K562 (cell line): ENCODE measurements at regions not wholly inside any gene's neighbourhood (a gene's known extent, or its start where the extent isn't known, plus 50 kb on each side); places are given as distances from the start of the nearest gene placed in this dataset.
A peak's percentile ranks its signal among the peaks of the same experiment; 100 is the strongest.

ENCODE experiments used
- ARID1B ChIP-seq: fragments of 450-650 bp; IDR thresholded peaks from 2 replicates; pipeline ENCODE4 v1.6.1; 2016; ENCODE audit warnings: antibody characterized with exemption, mild to moderate bottlenecking, inconsistent platforms
- DACH1 ChIP-seq: fragments of 450-650 bp; IDR thresholded peaks from 2 replicates; pipeline ENCODE4 v1.6.1; 2018; ENCODE audit not compliant: partially characterized antibody
- EP300 ChIP-seq: IDR thresholded peaks from 2 replicates; pipeline ENCODE4 v1.6.1; 2012; ENCODE audit warnings: low read length, improper control_type of control experiment
- GATA2 ChIP-seq: sonication (generic); formaldehyde crosslinking; IDR thresholded peaks from 2 replicates; pipeline ENCODE4 v1.4.0; 2020; ENCODE audit warnings: mild to moderate bottlenecking, missing genetic modification reagents
- HDAC3 ChIP-seq: fragments of 450-650 bp; IDR thresholded peaks from 2 replicates; pipeline ENCODE4 v1.6.1; 2018; ENCODE audit warnings: borderline replicate concordance, mild to moderate bottlenecking, moderate library complexity; ENCODE audit not compliant: partially characterized antibody
- IFI16 ChIP-seq: fragments of 250-450 bp; sonication (Bioruptor Pico); IDR thresholded peaks from 2 replicates; pipeline ENCODE4 v2.1.2; 2022; ENCODE audit warnings: mild to moderate bottlenecking, inconsistent platforms
- KDM1A ChIP-seq, 2 experiments: fragments of 450-650 bp; IDR thresholded peaks; 2 replicates each; pipeline ENCODE4 v1.6.1; 2016; ENCODE audit warnings: mild to moderate bottlenecking in 2 of 2
- NCOR1 ChIP-seq: fragments of 450-650 bp; IDR thresholded peaks from 2 replicates; pipeline ENCODE4 v1.6.1; 2016; ENCODE audit warnings: mild to moderate bottlenecking, moderate library complexity
- NR2C2 ChIP-seq, 2 experiments: fragments of 200-800 bp in 1 of 2; sonication (Bioruptor generic) in 1 of 2; sonication (generic) in 1 of 2; formaldehyde crosslinking in 1 of 2; IDR thresholded peaks; 2 replicates each; pipeline versions ENCODE4 v1.6.1 to v1.8.0; 2016 to 2022; ENCODE audit warnings: mild to moderate bottlenecking in 1 of 2, missing compliant biosample characterization in 1 of 2, missing genetic modification characterization in 1 of 2, missing genetic modification reagents in 1 of 2
- RBBP5 ChIP-seq: fragments of 200-600 bp; sonication (generic); IDR thresholded peaks from 2 replicates; pipeline ENCODE4 v1.6.1; 2012; ENCODE audit warnings: borderline replicate concordance, mild to moderate bottlenecking, low read length, control low read depth, inconsistent platforms; ENCODE audit not compliant: insufficient read depth, poor library complexity, severe bottlenecking
- SOX6 ChIP-seq: fragments of 450-650 bp; IDR thresholded peaks from 2 replicates; pipeline ENCODE4 v1.6.1; 2014; ENCODE audit warnings: mild to moderate bottlenecking
- TBL1XR1 ChIP-seq, 2 experiments: IDR thresholded peaks; 2 replicates each; pipeline ENCODE4 v1.6.1; 2012; ENCODE audit warnings: improper control_type of control experiment in 2 of 2, low read length in 2 of 2, mild to moderate bottlenecking in 1 of 2
- TCFL5 ChIP-seq: fragments of 250-450 bp; sonication (Bioruptor Pico); conservative IDR thresholded peaks from 2 replicates; pipeline ENCODE4 v1.6.1; 2021; ENCODE audit warnings: mild to moderate bottlenecking, moderate library complexity, matching md5 sums
- TEAD1 ChIP-seq, 2 experiments: fragments of 450-650 bp in 1 of 2; sonication (generic) in 1 of 2; formaldehyde crosslinking; IDR thresholded peaks; 2 replicates each; pipeline versions ENCODE4 v1.4.0 to v1.8.0; 2020 to 2022; ENCODE audit warnings: mild to moderate bottlenecking in 2 of 2, missing genetic modification reagents in 1 of 2
- TF ChIP-seq, protein P1 (sequence below), 2 experiments: fragments of 450-650 bp; IDR thresholded peaks; 2 replicates each; pipeline ENCODE4 v1.6.1; 2016; ENCODE audit warnings: mild to moderate bottlenecking in 2 of 2, borderline replicate concordance in 1 of 2, low read depth in 1 of 2, moderate library complexity in 1 of 2
- TF ChIP-seq, protein P2 (sequence below): fragments of 450-650 bp; IDR thresholded peaks from 2 replicates; pipeline ENCODE4 v1.6.1; 2016
- TF ChIP-seq, protein P3 (sequence below), 2 experiments: fragments of 450-650 bp in 1 of 2; sonication (generic) in 1 of 2; formaldehyde crosslinking in 1 of 2; IDR thresholded peaks in 1 of 2; conservative IDR thresholded peaks in 1 of 2; 2 replicates each; pipeline versions ENCODE4 v1.6.1 to v1.8.1; 2016 to 2023; ENCODE audit warnings: mild to moderate bottlenecking in 2 of 2, moderate library complexity in 2 of 2, inconsistent platforms in 1 of 2, missing genetic modification reagents in 1 of 2

DNA sequence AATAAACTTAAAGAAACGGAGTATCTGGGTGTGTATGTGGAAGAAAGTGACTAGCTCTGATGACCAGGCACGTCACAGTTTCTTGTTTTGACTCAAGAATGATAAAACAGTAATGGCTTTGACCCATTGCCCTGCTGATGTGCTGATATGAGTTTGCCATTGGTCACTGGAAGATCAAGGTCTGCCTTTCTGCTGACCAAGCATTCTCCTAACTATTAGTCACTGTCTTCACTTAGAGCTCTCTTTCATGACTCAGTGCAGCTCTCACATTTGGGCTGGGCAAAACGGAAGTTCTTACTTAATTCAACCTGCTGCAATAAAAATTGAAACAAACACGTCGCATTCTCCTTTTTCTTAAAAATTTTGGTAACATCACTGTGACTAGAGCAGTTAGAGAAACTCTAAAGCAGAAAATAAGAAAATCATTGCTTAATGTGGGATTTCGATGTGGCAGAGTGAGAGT lies 366.7 kb downstream of the BTG1 start (continued):
- TF ChIP-seq, protein P1, sequence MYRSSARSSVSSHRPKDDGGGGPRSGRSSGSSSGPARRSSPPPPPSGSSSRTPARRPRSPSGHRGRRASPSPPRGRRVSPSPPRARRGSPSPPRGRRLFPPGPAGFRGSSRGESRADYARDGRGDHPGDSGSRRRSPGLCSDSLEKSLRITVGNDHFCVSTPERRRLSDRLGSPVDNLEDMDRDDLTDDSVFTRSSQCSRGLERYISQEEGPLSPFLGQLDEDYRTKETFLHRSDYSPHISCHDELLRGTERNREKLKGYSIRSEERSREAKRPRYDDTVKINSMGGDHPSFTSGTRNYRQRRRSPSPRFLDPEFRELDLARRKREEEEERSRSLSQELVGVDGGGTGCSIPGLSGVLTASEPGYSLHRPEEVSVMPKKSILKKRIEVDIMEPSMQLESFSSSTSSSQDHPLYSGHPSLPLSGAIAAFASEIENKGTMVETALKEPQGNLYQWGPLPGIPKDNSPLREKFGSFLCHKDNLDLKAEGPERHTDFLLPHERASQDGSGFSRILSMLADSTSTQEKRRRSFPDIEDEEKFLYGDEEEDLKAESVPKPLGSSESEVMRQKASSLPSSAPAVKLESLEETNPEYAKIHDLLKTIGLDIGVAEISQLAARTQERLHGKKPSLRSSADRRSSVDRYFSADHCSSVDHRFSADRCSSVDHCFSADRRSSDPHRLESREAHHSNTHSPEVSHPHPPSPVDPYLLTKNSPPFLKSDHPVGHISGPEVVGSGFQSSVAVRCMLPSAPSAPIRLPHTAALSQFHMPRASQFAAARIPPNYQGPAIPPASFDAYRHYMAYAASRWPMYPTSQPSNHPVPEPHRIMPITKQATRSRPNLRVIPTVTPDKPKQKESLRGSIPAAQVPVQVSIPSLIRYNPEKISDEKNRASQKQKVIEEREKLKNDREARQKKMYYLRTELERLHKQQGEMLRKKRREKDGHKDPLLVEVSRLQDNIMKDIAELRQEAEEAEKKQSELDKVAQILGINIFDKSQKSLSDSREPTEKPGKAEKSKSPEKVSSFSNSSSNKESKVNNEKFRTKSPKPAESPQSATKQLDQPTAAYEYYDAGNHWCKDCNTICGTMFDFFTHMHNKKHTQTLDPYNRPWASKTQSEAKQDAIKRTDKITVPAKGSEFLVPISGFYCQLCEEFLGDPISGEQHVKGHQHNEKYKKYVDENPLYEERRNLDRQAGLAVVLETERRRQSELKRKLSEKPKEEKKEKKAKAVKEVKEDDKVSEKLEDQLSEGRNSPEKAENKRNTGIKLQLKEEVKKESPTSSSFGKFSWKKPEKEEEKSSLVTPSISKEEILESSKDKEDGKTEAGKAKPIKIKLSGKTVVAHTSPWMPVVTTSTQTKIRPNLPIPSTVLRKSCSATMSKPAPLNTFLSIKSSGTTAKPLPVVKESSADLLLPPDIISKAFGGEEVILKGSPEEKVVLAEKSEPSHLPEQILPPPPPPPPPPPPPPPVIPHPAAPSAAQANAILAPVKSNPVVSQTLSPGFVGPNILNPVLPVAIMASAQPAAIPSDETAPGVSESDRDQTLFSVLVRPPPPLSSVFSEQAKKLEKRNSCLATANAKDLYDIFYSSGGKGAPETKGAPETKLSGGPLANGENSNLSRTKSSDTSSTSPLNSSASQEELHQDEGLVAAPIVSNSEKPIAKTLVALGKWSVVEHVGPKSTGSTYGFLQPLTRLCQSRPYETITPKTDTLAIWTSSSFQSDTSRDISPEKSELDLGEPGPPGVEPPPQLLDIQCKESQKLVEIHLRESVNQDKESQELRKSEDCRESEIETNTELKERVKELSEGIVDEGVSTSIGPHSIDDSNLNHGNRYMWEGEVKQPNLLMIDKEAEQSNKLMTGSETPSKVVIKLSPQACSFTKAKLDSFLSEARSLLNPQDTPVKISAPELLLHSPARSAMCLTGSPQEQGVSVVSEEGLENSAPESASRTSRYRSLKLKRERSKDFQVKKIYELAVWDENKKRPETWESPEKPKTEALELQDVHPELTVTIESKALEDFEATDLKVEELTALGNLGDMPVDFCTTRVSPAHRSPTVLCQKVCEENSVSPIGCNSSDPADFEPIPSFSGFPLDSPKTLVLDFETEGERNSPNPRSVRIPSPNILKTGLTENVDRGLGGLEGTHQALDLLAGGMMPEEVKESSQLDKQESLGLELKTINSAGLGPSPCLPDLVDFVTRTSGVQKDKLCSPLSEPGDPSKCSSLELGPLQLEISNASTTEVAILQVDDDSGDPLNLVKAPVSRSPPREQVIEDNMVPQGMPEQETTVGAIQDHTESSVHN (IDR thresholded peaks at IDR 0.05; ENCODE audit: borderline replicate concordance in 1 of 2, low read depth in 1 of 2) = peak in 1 of 2 experiments; percentile 92; a peak in 1 of 4 replicates
- TF ChIP-seq, protein P2, sequence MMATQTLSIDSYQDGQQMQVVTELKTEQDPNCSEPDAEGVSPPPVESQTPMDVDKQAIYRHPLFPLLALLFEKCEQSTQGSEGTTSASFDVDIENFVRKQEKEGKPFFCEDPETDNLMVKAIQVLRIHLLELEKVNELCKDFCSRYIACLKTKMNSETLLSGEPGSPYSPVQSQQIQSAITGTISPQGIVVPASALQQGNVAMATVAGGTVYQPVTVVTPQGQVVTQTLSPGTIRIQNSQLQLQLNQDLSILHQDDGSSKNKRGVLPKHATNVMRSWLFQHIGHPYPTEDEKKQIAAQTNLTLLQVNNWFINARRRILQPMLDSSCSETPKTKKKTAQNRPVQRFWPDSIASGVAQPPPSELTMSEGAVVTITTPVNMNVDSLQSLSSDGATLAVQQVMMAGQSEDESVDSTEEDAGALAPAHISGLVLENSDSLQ = peak; percentile 87
- TF ChIP-seq IFI16 (CRISPR knock-in tag) = no peak
- TF ChIP-seq, protein P3, sequence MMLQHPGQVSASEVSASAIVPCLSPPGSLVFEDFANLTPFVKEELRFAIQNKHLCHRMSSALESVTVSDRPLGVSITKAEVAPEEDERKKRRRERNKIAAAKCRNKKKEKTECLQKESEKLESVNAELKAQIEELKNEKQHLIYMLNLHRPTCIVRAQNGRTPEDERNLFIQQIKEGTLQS (IDR thresholded peaks at IDR 0.05) = peak; percentile 90
- TF ChIP-seq, protein P3 (CRISPR knock-in tag; conservative IDR thresholded peaks at IDR 0.05) = 0 out of 2 replicates have a peak, but pooled peaks have one; percentile 17
- TF ChIP-seq TCFL5 = no peak
- no peak for TF ChIP-seq RBBP5
- peak; percentile 69 for TF ChIP-seq SOX6
- TF ChIP-seq ARID1B = peak; percentile 81
- peak in 1 of 2 experiments; percentile 87; a peak in 2 of 4 replicates for TF ChIP-seq TBL1XR1 (IDR thresholded peaks at IDR 0.05; ENCODE audit: low read length in 2 of 2)
- TF ChIP-seq TEAD1 (CRISPR knock-in tag; IDR thresholded peaks at IDR 0.05) = peak in 1 of 2 experiments; percentile 58; a peak in 2 of 4 replicates
- TF ChIP-seq DACH1 = no peak
- peak; percentile 81 for TF ChIP-seq HDAC3
- TF ChIP-seq GATA2 = peak; percentile 76
- TF ChIP-seq EP300 = peak; percentile 54; the same call in 1 of the 2 replicates
- no peak for TF ChIP-seq NR2C2 (CRISPR knock-in tag; IDR thresholded peaks at IDR 0.05)
- TF ChIP-seq NR2C2 (tag; IDR thresholded peaks at IDR 0.05) = peak; percentile 77
- TF ChIP-seq KDM1A (IDR thresholded peaks at IDR 0.05) = peak; percentile 75 to 84
- TF ChIP-seq NCOR1 = peak; percentile 74
